Lung (tissue), 11 donors: ENCODE measurements at regions not wholly inside any gene's neighbourhood (a gene's known extent, or its start where the extent isn't known, plus 50 kb on each side); places are given as distances from the start of the nearest gene placed in this dataset.

Experiments
- ATAC-seq: fragments of 200-7000 bp; cut with Tn5 transposase; one replicate; pipeline ENCODE4 v1.9.1; 2020; ENCODE audit warnings: moderate number of reproducible peaks; ENCODE audit not compliant: insufficient read depth, low FRiP score
- DNase-seq, 3 donors: peaks; one replicate each; pipeline ENCODE4 v3.0.0-alpha.2; 2013 to 2017
- H3K27ac ChIP-seq, 2 donors: one replicate each; pipeline ENCODE4 v1.5.1; 2013; ENCODE audit warnings: mild to moderate bottlenecking in 2 of 2, moderate library complexity in 2 of 2, control low read depth in 1 of 2, inconsistent platforms in 1 of 2, low read depth in 1 of 2, low read length in 1 of 2
- H3K27me3 ChIP-seq, 3 donors: one replicate each; pipeline ENCODE4 v1.5.1; 2013; ENCODE audit warnings: low read length in 2 of 3; ENCODE audit not compliant: control insufficient read depth in 3 of 3, insufficient read depth in 3 of 3
- H3K36me3 ChIP-seq, 4 donors: one replicate each; pipeline ENCODE4 v1.5.1; 2013; ENCODE audit warnings: low read length in 4 of 4, mild to moderate bottlenecking in 1 of 4, moderate library complexity in 1 of 4; ENCODE audit not compliant: control insufficient read depth in 4 of 4, insufficient read depth in 4 of 4
- H3K4me1 ChIP-seq, 5 donors: one replicate each; pipeline ENCODE4 v1.5.1; 2013; ENCODE audit warnings: low read length in 5 of 5, mild to moderate bottlenecking in 2 of 5, moderate library complexity in 1 of 5; ENCODE audit not compliant: control insufficient read depth in 5 of 5, insufficient read depth in 5 of 5
- H3K4me3 ChIP-seq: one replicate; pipeline ENCODE4 v1.5.1; 2013; ENCODE audit warnings: mild to moderate bottlenecking, control low read depth, moderate library complexity
- H3K9ac ChIP-seq, 2 donors: one replicate each; pipeline ENCODE4 v1.5.1; 2013; ENCODE audit warnings: low read length in 2 of 2, control low read depth in 1 of 2; ENCODE audit not compliant: insufficient read depth in 1 of 2
- H3K9me3 ChIP-seq, 4 donors: one replicate each; pipeline ENCODE4 v1.5.1; 2013; ENCODE audit warnings: low read length in 3 of 4, mild to moderate bottlenecking in 1 of 4, moderate library complexity in 1 of 4; ENCODE audit not compliant: control insufficient read depth in 4 of 4, insufficient read depth in 3 of 4
- CTCF ChIP-seq: IDR thresholded peaks from 2 replicates; pipeline ENCODE4 v1.5.1; 2012; ENCODE audit warnings: mild to moderate bottlenecking; ENCODE audit errors: control extremely low read depth, extremely low read depth
- WGBS, 2 donors: extraction: QIAGEN DNeasy Blood & Tissue Kit; methylation state at CpG; one replicate each; pipeline ENCODE4 v1.1.7; 2013; 5-methylcytosine and 5-hydroxymethylcytosine counted together
- donor health status: control.
- donor health status: control.
- donor health status: Bipolar disorder and iron deficiency.
- donor health status: healthy.
- donor health status: DM: yes; HTN: yes; CAD: no.

GRCh38 chr14:39694341-39694740 lies 262.1 kb upstream of the FBXO33 start:
- H3K4me3 ChIP-seq = no peak overlapping the region
- H3K4me1 ChIP-seq = no peaks in the 10 kb centered on the region
- no peak for TF ChIP-seq CTCF
- no peaks in the 10 kb centered on the region for H3K36me3 ChIP-seq
- no peak overlapping the region for H3K9ac ChIP-seq
- H3K9me3 ChIP-seq = no peaks in the 10 kb centered on the region
- H3K27me3 ChIP-seq = no peaks in the 10 kb centered on the region
- H3K27ac ChIP-seq = no peak overlapping the region
- ATAC-seq = no peak
- WGBS, 2 donors = 75 to 90% methylated on average over 2 of the region's 2 CpGs
- no peak for DNase-seq

- Histone ChIP-seq H3K9ac (no peak overlapping the region), H3K9me3 (peaks cover 0 to 1% (median 0%) of the 10 kb centered on the region in 4 donors), H3K36me3 (no peaks in the 10 kb centered on the region), H3K27me3 (no peaks in the 10 kb centered on the region), H3K4me3 (no peak overlapping the region), H3K27ac (no peak overlapping the region), H3K4me1 (no peaks in the 10 kb centered on the region)
- DNase-seq (no peak), ATAC-seq (no peak)
- TF ChIP-seq CTCF = no peak
- WGBS, 2 donors = 67 to 85% methylated on average over 3 of the region's 3 CpGs
Measured at GRCh38 chr14:39683691-39684260, 251.5 kb upstream of the FBXO33 start.

- Histone ChIP-seq H3K9ac (no peak overlapping the region), H3K27ac (no peak overlapping the region), H3K9me3 (peaks cover 0 to 1% (median 0%) of the 10 kb centered on the region in 4 donors), H3K4me1 (no peaks in the 10 kb centered on the region), H3K4me3 (no peak overlapping the region), H3K27me3 (no peaks in the 10 kb centered on the region), H3K36me3 (no peaks in the 10 kb centered on the region)
- no peak for ATAC-seq
- no peak for TF ChIP-seq CTCF
- DNase-seq = no peak
- WGBS, 2 donors = 83 to 84% methylated on average over 3 of the region's 3 CpGs
Measured at GRCh38 chr14:39682582-39682981, 250.3 kb upstream of the FBXO33 start.
